ENCODE measurements at regions not wholly inside any gene's neighbourhood (a gene's known extent, or its start where the extent isn't known, plus 50 kb on each side); places are given as distances from the start of the nearest gene placed in this dataset.
"Not testable (repeated sequence)": the region's sequence is repeated elsewhere in the genome, so short reads cannot be mapped to it uniquely, and the experiment has no call there.

DNA sequence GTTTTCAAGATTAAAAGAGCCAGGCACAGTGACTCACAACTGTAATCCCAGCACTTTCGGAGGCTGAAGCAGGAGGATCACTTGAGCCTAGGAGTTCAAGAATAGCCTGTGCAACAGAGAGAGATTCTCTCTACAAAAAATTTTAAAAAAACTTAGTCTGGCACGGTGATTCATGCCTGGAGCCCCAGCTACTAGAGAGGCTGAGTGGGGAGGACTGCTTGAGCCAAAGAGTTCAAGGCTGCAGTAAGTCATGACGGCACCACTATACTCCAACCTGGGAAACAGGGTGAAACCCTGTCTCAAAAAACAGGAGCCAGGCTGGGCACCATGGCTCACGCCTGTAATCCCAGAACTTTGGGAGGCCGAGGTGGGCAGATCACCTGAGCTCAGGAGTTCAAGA lies 86.6 kb upstream of the KCTD7 start:
- no peak for DNase-seq (ENCODE audit: low read depth)
- TF ChIP-seq MYC (IDR thresholded peaks at IDR 0.05; ENCODE audit: low read depth, low read length) (no peak), POLR2A (IDR thresholded peaks at IDR 0.05; ENCODE audit: extremely low read depth, insufficient read length) (no peak)
- TF ChIP-seq, protein P1, sequence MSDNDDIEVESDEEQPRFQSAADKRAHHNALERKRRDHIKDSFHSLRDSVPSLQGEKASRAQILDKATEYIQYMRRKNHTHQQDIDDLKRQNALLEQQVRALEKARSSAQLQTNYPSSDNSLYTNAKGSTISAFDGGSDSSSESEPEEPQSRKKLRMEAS (IDR thresholded peaks at IDR 0.05; ENCODE audit: low read depth, low read length) = no peak
- TF ChIP-seq, protein P2, sequence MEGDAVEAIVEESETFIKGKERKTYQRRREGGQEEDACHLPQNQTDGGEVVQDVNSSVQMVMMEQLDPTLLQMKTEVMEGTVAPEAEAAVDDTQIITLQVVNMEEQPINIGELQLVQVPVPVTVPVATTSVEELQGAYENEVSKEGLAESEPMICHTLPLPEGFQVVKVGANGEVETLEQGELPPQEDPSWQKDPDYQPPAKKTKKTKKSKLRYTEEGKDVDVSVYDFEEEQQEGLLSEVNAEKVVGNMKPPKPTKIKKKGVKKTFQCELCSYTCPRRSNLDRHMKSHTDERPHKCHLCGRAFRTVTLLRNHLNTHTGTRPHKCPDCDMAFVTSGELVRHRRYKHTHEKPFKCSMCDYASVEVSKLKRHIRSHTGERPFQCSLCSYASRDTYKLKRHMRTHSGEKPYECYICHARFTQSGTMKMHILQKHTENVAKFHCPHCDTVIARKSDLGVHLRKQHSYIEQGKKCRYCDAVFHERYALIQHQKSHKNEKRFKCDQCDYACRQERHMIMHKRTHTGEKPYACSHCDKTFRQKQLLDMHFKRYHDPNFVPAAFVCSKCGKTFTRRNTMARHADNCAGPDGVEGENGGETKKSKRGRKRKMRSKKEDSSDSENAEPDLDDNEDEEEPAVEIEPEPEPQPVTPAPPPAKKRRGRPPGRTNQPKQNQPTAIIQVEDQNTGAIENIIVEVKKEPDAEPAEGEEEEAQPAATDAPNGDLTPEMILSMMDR (IDR thresholded peaks at IDR 0.05; ENCODE audit: low read depth, low read length) = no peak
- no peak overlapping the region for H3K4me3 ChIP-seq (ENCODE audit: low read depth, low read length)

DNA sequence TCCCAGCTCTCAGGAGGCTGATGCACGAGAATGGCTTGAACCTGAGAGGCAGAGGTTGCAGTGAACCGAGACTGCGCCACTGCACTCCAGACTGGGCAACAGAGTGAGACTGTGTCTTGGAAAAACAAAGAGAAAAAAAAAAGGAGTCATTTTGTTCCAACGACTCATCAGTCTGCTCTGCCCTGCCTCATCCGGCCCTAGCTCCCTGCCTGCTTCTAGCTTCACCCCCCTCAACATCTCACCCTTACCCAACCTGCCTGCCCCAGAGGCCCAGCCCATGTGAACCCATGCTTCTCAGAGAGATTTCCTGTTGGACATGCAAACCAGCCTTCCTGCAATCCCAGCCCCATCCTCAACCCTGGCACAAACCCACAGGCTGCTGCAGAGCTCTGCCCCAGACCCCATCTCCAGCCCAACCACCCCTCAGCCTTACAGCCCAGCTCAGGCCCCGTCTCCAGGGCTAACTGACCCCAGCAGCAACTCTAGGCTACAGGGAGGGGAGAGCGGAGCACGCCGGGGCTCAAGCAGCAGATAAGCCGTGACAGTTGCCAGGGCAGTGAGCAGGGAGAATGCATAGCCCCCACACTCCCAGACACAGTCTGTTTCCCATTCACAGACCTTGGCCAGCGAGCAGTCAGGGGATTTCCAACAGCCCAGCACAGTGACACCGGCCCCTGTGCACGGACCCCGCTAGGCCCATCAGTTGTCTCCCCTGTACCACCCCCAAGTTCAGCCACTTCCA lies 86.0 kb upstream of the KCTD7 start:
- TF ChIP-seq, protein P2 (IDR thresholded peaks at IDR 0.05; ENCODE audit: low read depth, low read length) = no peak
- no peak for TF ChIP-seq MYC (IDR thresholded peaks at IDR 0.05; ENCODE audit: low read depth, low read length)
- no peak for DNase-seq (ENCODE audit: low read depth)
- no peak overlapping the region for H3K4me3 ChIP-seq (ENCODE audit: low read depth, low read length)

- H3K4me3 ChIP-seq (ENCODE audit: low read depth, low read length) = no peak overlapping the region
- DNase-seq (ENCODE audit: low read depth) = no peak
- TF ChIP-seq, protein P1 (IDR thresholded peaks at IDR 0.05; ENCODE audit: low read depth, low read length) = no peak
- TF ChIP-seq, protein P2 (IDR thresholded peaks at IDR 0.05; ENCODE audit: low read depth, low read length) = no peak
- TF ChIP-seq POLR2A (IDR thresholded peaks at IDR 0.05; ENCODE audit: extremely low read depth, insufficient read length) (no peak), MYC (IDR thresholded peaks at IDR 0.05; ENCODE audit: low read depth, low read length) (no peak)
Measured at GRCh38 chr7:66549466-66549865, 79.2 kb upstream of the KCTD7 start.

GRCh38 chr7:66553001-66553400 lies 75.7 kb upstream of the KCTD7 start:
- DNase-seq (ENCODE audit: low read depth) = no peak
- no peak overlapping the region for H3K4me3 ChIP-seq (ENCODE audit: low read depth, low read length)
- TF ChIP-seq MYC (IDR thresholded peaks at IDR 0.05; ENCODE audit: low read depth, low read length) (no peak), POLR2A (IDR thresholded peaks at IDR 0.05; ENCODE audit: extremely low read depth, insufficient read length) (no peak)
- TF ChIP-seq, protein P2 (IDR thresholded peaks at IDR 0.05; ENCODE audit: low read depth, low read length) = no peak

- not testable (repeated sequence) for DNase-seq (ENCODE audit: low read depth); H3K4me3 ChIP-seq (ENCODE audit: low read depth, low read length)
Measured at GRCh38 chr7:66553675-66554074, 75.0 kb upstream of the KCTD7 start.

- not testable (repeated sequence) for H3K4me3 ChIP-seq (ENCODE audit: low read depth, low read length); DNase-seq (ENCODE audit: low read depth)
Measured at GRCh38 chr7:66554291-66554690, 74.4 kb upstream of the KCTD7 start.

GRCh38 chr7:66554842-66555430 lies 73.7 kb upstream of the KCTD7 start:
- not testable (repeated sequence) for H3K4me3 ChIP-seq (ENCODE audit: low read depth, low read length); DNase-seq (ENCODE audit: low read depth)

DNA sequence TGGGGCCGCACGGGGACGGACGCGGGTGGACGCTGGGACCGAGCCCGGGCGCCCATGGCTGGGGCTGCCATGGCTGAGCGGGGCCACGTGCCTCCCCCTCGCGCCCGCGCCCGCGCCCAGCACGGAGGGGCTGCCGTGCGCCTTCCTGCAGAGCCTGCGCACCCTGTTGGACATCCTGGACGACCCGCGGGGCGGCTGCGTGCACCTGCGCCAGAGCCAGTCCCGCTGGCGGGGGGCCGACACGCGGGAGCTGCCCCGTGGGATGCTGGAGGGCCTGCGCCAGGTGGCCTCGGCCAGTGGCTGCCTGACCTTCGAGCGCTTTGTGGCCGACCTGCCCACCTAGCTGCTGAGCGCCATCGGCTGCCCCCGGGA lies 72.5 kb upstream of the KCTD7 start:
- H3K4me3 ChIP-seq (ENCODE audit: low read depth, low read length) = no peak overlapping the region
- TF ChIP-seq POLR2A (IDR thresholded peaks at IDR 0.05; ENCODE audit: extremely low read depth, insufficient read length) = no peak
- TF ChIP-seq, protein P2 (IDR thresholded peaks at IDR 0.05; ENCODE audit: low read depth, low read length) = no peak
- TF ChIP-seq, protein P1 (IDR thresholded peaks at IDR 0.05; ENCODE audit: low read depth, low read length) = no peak
- no peak for TF ChIP-seq MYC (IDR thresholded peaks at IDR 0.05; ENCODE audit: low read depth, low read length)
- no peak for DNase-seq (ENCODE audit: low read depth)
